Erythroblast (primary cell): ENCODE measurements at regions not wholly inside any gene's neighbourhood (a gene's known extent, or its start where the extent isn't known, plus 50 kb on each side); places are given as distances from the start of the nearest gene placed in this dataset.

Experiments
- DNase-seq, 2 experiments: peaks; one replicate each; lab custom pipeline; 2025; lab: John Stamatoyannopoulos, UW
- GATA1 ChIP-seq: IDR thresholded peaks from 2 replicates; pipeline ENCODE4 v1.6.1; 2011; ENCODE audit warnings: low read depth, mild to moderate bottlenecking, control low read depth, low read length, moderate library complexity
- POLR2A ChIP-seq: IDR thresholded peaks from 2 replicates; pipeline ENCODE4 v1.6.1; 2011; ENCODE audit warnings: mild to moderate bottlenecking, low read length

- TF ChIP-seq GATA1 (no peak), POLR2A (no peak)
- no peak for DNase-seq
Measured at GRCh38 chr19:27694361-27695055, 1518.4 kb downstream of the UQCRFS1 start.

GRCh38 chr19:27691991-27692390, 1521.0 kb downstream of the UQCRFS1 start:
- DNase-seq: no peak
- TF ChIP-seq POLR2A: no peak
- no peak for TF ChIP-seq GATA1

GRCh38 chr19:27689734-27690241, 1523.2 kb downstream of the UQCRFS1 start:
- DNase-seq: no peak
- no peak for TF ChIP-seq GATA1
- no peak for TF ChIP-seq POLR2A

- no peak for TF ChIP-seq POLR2A
- TF ChIP-seq GATA1: no peak
- no peak for DNase-seq
Measured at GRCh38 chr19:27684293-27684692, 1528.7 kb downstream of the UQCRFS1 start.

GRCh38 chr19:27681972-27682371, 1531.0 kb downstream of the UQCRFS1 start:
- TF ChIP-seq POLR2A: no peak
- no peak for TF ChIP-seq GATA1
- DNase-seq: no peak

- DNase-seq: no peak
- TF ChIP-seq GATA1 (no peak), POLR2A (no peak)
Measured at GRCh38 chr19:27679905-27680304, 1533.0 kb downstream of the UQCRFS1 start.

GRCh38 chr19:27679399-27679798, 1533.6 kb downstream of the UQCRFS1 start:
- DNase-seq: no peak
- TF ChIP-seq POLR2A (no peak), GATA1 (no peak)

- DNase-seq: no peak
- TF ChIP-seq GATA1: no peak
- TF ChIP-seq POLR2A: no peak
Measured at GRCh38 chr19:27676877-27677276, 1536.1 kb downstream of the UQCRFS1 start.

GRCh38 chr19:27676334-27676733, 1536.6 kb downstream of the UQCRFS1 start:
- TF ChIP-seq GATA1: no peak
- no peak for TF ChIP-seq POLR2A
- no peak for DNase-seq

- TF ChIP-seq POLR2A (no peak), GATA1 (no peak)
- no peak for DNase-seq
Measured at GRCh38 chr19:27675771-27676170, 1537.2 kb downstream of the UQCRFS1 start.

- DNase-seq: no peak
- TF ChIP-seq GATA1: no peak
Measured at GRCh38 chr19:27674701-27675100, 1538.2 kb downstream of the UQCRFS1 start.

- no peak for TF ChIP-seq POLR2A
- TF ChIP-seq GATA1: no peak
- no peak for DNase-seq
Measured at GRCh38 chr19:27673986-27674385, 1539.0 kb downstream of the UQCRFS1 start.

GRCh38 chr19:27672309-27673047, 1540.5 kb downstream of the UQCRFS1 start:
- TF ChIP-seq POLR2A (no peak), GATA1 (no peak)
- DNase-seq: no peak

- TF ChIP-seq POLR2A (no peak), GATA1 (no peak)
- DNase-seq: no peak
Measured at GRCh38 chr19:27671876-27672275, 1541.1 kb downstream of the UQCRFS1 start.

GRCh38 chr19:27660428-27660827, 1552.5 kb downstream of the UQCRFS1 start:
- TF ChIP-seq POLR2A: no peak
- DNase-seq: no peak
